Mesenchymal stem cell (in vitro differentiated cells and primary cell): ENCODE measurements at regions not wholly inside any gene's neighbourhood (a gene's known extent, or its start where the extent isn't known, plus 50 kb on each side); places are given as distances from the start of the nearest gene placed in this dataset.
"Not testable (repeated sequence)": the region's sequence is repeated elsewhere in the genome, so short reads cannot be mapped to it uniquely, and the experiment has no call there.

Experiments used
- DNase-seq: peaks from one replicate; pipeline ENCODE4 v3.0.0-alpha.2; 2013
- H2AFZ ChIP-seq: one replicate; pipeline ENCODE4 v1.6.1; 2013; ENCODE audit warnings: low read depth, mild to moderate bottlenecking, control low read depth, inconsistent platforms, low read length, moderate library complexity
- H2AK5ac ChIP-seq: 2 replicates; pipeline ENCODE4 v1.6.1; 2013; ENCODE audit warnings: low read length, moderate library complexity, mild to moderate bottlenecking, inconsistent platforms; ENCODE audit not compliant: severe bottlenecking
- H2BK120ac ChIP-seq: one replicate; pipeline ENCODE4 v1.6.1; 2013; ENCODE audit warnings: low read depth, mild to moderate bottlenecking, inconsistent platforms, low read length, moderate library complexity
- H2BK12ac ChIP-seq, 2 experiments: one replicate each; pipeline ENCODE4 v1.6.1; 2013; ENCODE audit warnings: inconsistent platforms in 2 of 2, low read length in 2 of 2, mild to moderate bottlenecking in 2 of 2, moderate library complexity in 2 of 2, control low read depth in 1 of 2
- H2BK15ac ChIP-seq: one replicate; pipeline ENCODE4 v1.6.1; 2013; ENCODE audit warnings: mild to moderate bottlenecking, low read depth, inconsistent platforms; ENCODE audit not compliant: poor library complexity, severe bottlenecking
- H2BK5ac ChIP-seq: 2 replicates; pipeline ENCODE4 v1.6.1; 2013; ENCODE audit warnings: low read depth, mild to moderate bottlenecking, low read length, control low read depth, inconsistent platforms; ENCODE audit not compliant: poor library complexity, severe bottlenecking
- H3K14ac ChIP-seq, 2 experiments: one replicate each; pipeline ENCODE4 v1.6.1; 2013; ENCODE audit warnings: inconsistent platforms in 2 of 2, low read length in 2 of 2, control low read depth in 1 of 2, mild to moderate bottlenecking in 1 of 2, moderate library complexity in 1 of 2
- H3K18ac ChIP-seq, 2 experiments: one replicate each; pipeline ENCODE4 v1.6.1; 2013; ENCODE audit warnings: inconsistent platforms in 2 of 2, low read length in 2 of 2, control low read depth in 1 of 2, low read depth in 1 of 2, mild to moderate bottlenecking in 1 of 2
- H3K23ac ChIP-seq, 2 experiments: one replicate each; pipeline ENCODE4 v1.6.1; 2013; ENCODE audit warnings: inconsistent platforms in 2 of 2, low read length in 2 of 2, mild to moderate bottlenecking in 2 of 2, moderate library complexity in 2 of 2, control low read depth in 1 of 2
- H3K27ac ChIP-seq: 2 replicates; pipeline ENCODE4 v1.5.1; 2013; ENCODE audit warnings: mild to moderate bottlenecking, moderate library complexity, low read length, control low read depth, inconsistent platforms; ENCODE audit not compliant: poor library complexity, severe bottlenecking
- H3K27me3 ChIP-seq, 2 experiments: 2 replicates each; pipeline versions ENCODE4 v1.6.1 to v1.7.0; 2013; ENCODE audit warnings: low read length in 2 of 2, mild to moderate bottlenecking in 2 of 2, moderate library complexity in 2 of 2, control low read depth in 1 of 2, inconsistent platforms in 1 of 2; ENCODE audit not compliant: control insufficient read depth in 1 of 2, insufficient read depth in 1 of 2
- H3K36me3 ChIP-seq, 2 experiments: 2 replicates each; pipeline versions ENCODE4 v1.6.1 to v1.7.0; 2013; ENCODE audit warnings: low read length in 2 of 2, control low read depth in 1 of 2, inconsistent platforms in 1 of 2, low read depth in 1 of 2, mild to moderate bottlenecking in 1 of 2; ENCODE audit not compliant: insufficient read depth in 2 of 2, control insufficient read depth in 1 of 2
- H3K4ac ChIP-seq, 2 experiments: one replicate each; pipeline ENCODE4 v1.6.1; 2013; ENCODE audit warnings: inconsistent platforms in 2 of 2, low read length in 2 of 2, mild to moderate bottlenecking in 2 of 2, moderate library complexity in 2 of 2, control low read depth in 1 of 2, low read depth in 1 of 2
- H3K4me1 ChIP-seq: 2 replicates; pipeline ENCODE4 v1.6.1; 2013; ENCODE audit warnings: low read depth, low read length, control low read depth; ENCODE audit not compliant: control insufficient read depth, insufficient read depth
- H3K4me2 ChIP-seq: 2 replicates; pipeline ENCODE4 v1.6.1; 2013; ENCODE audit warnings: low read length, mild to moderate bottlenecking, inconsistent platforms; ENCODE audit not compliant: poor library complexity, severe bottlenecking
- H3K4me3 ChIP-seq, 2 experiments: 2 replicates each; pipeline versions ENCODE4 v1.5.1 to v1.7.0; 2013; ENCODE audit warnings: low read length in 2 of 2, mild to moderate bottlenecking in 2 of 2, control low read depth in 1 of 2, low read depth in 1 of 2; ENCODE audit not compliant: insufficient read depth in 1 of 2
- H3K79me1 ChIP-seq: replicated peaks from 2 replicates; pipeline ENCODE4 v1.6.1; 2013; ENCODE audit warnings: mild to moderate bottlenecking, control low read depth, low read length, inconsistent platforms; ENCODE audit not compliant: poor library complexity, severe bottlenecking
- H3K9ac ChIP-seq: 2 replicates; pipeline ENCODE4 v1.7.0; 2013; ENCODE audit warnings: mild to moderate bottlenecking, low read length, moderate library complexity
- H3K9me3 ChIP-seq: 2 replicates; pipeline ENCODE4 v1.7.0; 2013; ENCODE audit warnings: mild to moderate bottlenecking, low read length; ENCODE audit not compliant: control insufficient read depth
- H4K8ac ChIP-seq: one replicate; pipeline ENCODE4 v1.6.1; 2013; ENCODE audit warnings: inconsistent platforms, mild to moderate bottlenecking, low read length, moderate library complexity
- H4K91ac ChIP-seq: one replicate; pipeline ENCODE4 v1.6.1; 2013; ENCODE audit warnings: mild to moderate bottlenecking, low read length, inconsistent platforms
- WGBS: methylation state at CpG from one replicate; pipeline ENCODE4 v1.1.7; 2013; ENCODE audit warnings: mixed read lengths; 5-methylcytosine and 5-hydroxymethylcytosine counted together

DNA sequence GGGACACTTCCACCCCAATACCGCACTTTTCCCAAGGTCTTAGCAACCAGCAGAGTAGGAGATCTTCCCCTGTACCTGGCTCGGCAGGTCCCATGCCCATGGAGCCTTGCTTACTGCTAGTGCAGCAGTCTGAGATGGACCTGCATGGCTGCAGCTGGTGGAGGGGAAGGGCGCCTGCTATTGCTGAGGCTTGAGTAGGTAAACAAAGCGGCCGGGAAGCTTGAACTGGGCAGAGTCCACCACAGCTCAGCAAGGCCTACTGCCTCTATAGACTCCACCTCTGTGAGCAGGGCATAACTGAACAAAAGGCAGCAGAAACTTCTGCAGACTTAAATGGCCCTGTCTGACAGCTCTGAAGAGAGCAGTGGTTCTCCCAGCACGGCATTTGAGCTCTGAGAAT is 90.4 kb upstream of the ADAMTS18 start:
- not testable (repeated sequence) for H3K9ac ChIP-seq, DNase-seq, H3K4ac ChIP-seq, H2AK5ac ChIP-seq, H3K14ac ChIP-seq, H2BK12ac ChIP-seq, H3K4me2 ChIP-seq, H3K36me3 ChIP-seq, H4K91ac ChIP-seq, H3K4me3 ChIP-seq, H3K27ac ChIP-seq, H3K4me1 ChIP-seq, H2BK15ac ChIP-seq, H3K9me3 ChIP-seq, H4K8ac ChIP-seq, H3K18ac ChIP-seq, H3K27me3 ChIP-seq, H2BK120ac ChIP-seq, H2BK5ac ChIP-seq, H3K79me1 ChIP-seq, H2AFZ ChIP-seq, H3K23ac ChIP-seq
- 89% methylated on average over 5 of the region's 6 CpGs for WGBS

DNA sequence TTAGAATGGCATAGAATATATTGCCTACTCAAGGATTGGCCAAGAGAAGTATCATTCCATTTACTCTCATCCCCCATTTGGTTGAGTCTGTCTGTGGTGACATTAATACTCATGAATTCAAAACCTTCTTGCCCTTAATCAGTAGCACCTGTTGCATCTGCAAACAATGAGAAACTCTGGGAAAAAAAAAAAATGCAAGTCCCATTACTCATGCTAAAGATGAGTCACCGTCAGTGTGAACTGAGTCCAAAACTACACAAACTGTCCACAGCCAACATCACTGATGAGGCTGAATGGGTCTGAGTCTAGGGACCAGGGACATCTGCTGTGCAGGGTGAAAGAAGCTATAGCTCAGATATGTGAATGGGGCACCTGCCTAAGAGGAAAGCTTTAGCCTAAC is 96.9 kb upstream of the ADAMTS18 start:
- Histone ChIP-seq H3K4me2 (no peak overlapping the region), H3K4ac (no peak overlapping the region), H3K36me3 (no peaks in the 10 kb centered on the region), H3K18ac (no peak overlapping the region), H2AK5ac (no peak overlapping the region), H2AFZ (no peak overlapping the region), H3K27me3 (peaks cover 14 to 18% of the 10 kb centered on the region in 2 experiments), H3K9me3 (no peaks in the 10 kb centered on the region), H3K14ac (no peak overlapping the region), H3K79me1 (no peaks in the 10 kb centered on the region), H3K27ac (no peak overlapping the region), H2BK15ac (no peak overlapping the region), H4K91ac (no peak overlapping the region), H2BK120ac (no peak overlapping the region), H3K9ac (no peak overlapping the region), H2BK12ac (no peak overlapping the region), H3K23ac (no peak overlapping the region), H3K4me1 (no peaks in the 10 kb centered on the region), H3K4me3 (no peak overlapping the region), H4K8ac (no peak overlapping the region), H2BK5ac (no peak overlapping the region)
- no CpG with 5 or more reads among the region's 1 CpG for WGBS
- DNase-seq, result peak; percentile 50

DNA sequence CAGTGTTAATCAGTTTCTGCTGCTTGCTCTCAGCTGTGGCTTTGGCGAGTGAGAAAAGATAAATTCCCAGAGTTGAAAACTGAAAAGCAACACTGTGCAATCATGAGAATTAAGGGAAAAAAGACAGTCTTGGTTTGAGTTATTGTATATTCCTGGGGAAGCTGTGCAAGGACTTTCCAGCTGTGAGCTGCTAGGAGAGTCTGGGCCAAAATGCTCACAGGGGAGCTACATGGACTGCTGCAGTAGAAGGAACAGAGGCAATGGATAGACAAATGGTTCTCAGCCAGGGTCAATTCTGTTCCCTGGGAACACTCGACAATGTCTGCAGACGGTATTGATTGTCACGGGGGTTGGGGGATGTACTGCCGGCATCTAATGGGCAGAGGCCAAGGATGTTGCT is 102.0 kb upstream of the ADAMTS18 start:
- H3K4ac ChIP-seq, result no peak overlapping the region
- H2BK12ac ChIP-seq, result no peak overlapping the region
- DNase-seq, result no peak
- no peak overlapping the region for H2AK5ac ChIP-seq
- H3K36me3 ChIP-seq, result no peaks in the 10 kb centered on the region
- no peak overlapping the region for H3K4me2 ChIP-seq
- no peak overlapping the region for H2AFZ ChIP-seq
- no peak overlapping the region for H3K23ac ChIP-seq
- H4K91ac ChIP-seq, result no peak overlapping the region
- H3K9me3 ChIP-seq, result no peaks in the 10 kb centered on the region
- H3K27me3 ChIP-seq, result peaks cover 29 to 32% of the 10 kb centered on the region in 2 experiments
- H3K27ac ChIP-seq, result no peak overlapping the region
- H3K4me1 ChIP-seq, result peaks cover 3% of the 10 kb centered on the region
- no peak overlapping the region for H4K8ac ChIP-seq
- H3K18ac ChIP-seq, result peak overlapping the region in 1 of 2 experiments; percentile 8
- no peak overlapping the region for H2BK15ac ChIP-seq
- H2BK120ac ChIP-seq, result no peak overlapping the region
- 97% methylated on average over 5 of the region's 5 CpGs for WGBS
- H3K79me1 ChIP-seq, result no peaks in the 10 kb centered on the region
- no peak overlapping the region for H3K9ac ChIP-seq
- H3K4me3 ChIP-seq, result no peak overlapping the region
- no peak overlapping the region for H2BK5ac ChIP-seq
- no peak overlapping the region for H3K14ac ChIP-seq

- H2AFZ ChIP-seq, result no peak overlapping the region
- H2AK5ac ChIP-seq, result no peak overlapping the region
- no peak overlapping the region for H2BK15ac ChIP-seq
- H3K23ac ChIP-seq, result no peak overlapping the region
- H3K18ac ChIP-seq, result peak overlapping the region in 1 of 2 experiments; percentile 54
- H2BK12ac ChIP-seq, result no peak overlapping the region
- no peak overlapping the region for H4K8ac ChIP-seq
- H3K9ac ChIP-seq, result no peak overlapping the region
- H3K4me1 ChIP-seq, result peaks cover 3% of the 10 kb centered on the region
- WGBS, result 84% methylated on average over 3 of the region's 3 CpGs
- H3K4me3 ChIP-seq, result no peak overlapping the region
- no peak overlapping the region for H2BK120ac ChIP-seq
- H3K27me3 ChIP-seq, result peaks cover 29 to 32% of the 10 kb centered on the region in 2 experiments
- H3K4me2 ChIP-seq, result no peak overlapping the region
- no peaks in the 10 kb centered on the region for H3K9me3 ChIP-seq
- H3K79me1 ChIP-seq, result no peaks in the 10 kb centered on the region
- H4K91ac ChIP-seq, result no peak overlapping the region
- DNase-seq, result no peak
- no peak overlapping the region for H2BK5ac ChIP-seq
- no peaks in the 10 kb centered on the region for H3K36me3 ChIP-seq
- no peak overlapping the region for H3K4ac ChIP-seq
- no peak overlapping the region for H3K14ac ChIP-seq
- H3K27ac ChIP-seq, result no peak overlapping the region
Observed at GRCh38 chr16:77539421-77540034, 104.7 kb upstream of the ADAMTS18 start.
